IMR-90 (cell line): ENCODE measurements at regions not wholly inside any gene's neighbourhood (a gene's known extent, or its start where the extent isn't known, plus 50 kb on each side); places are given as distances from the start of the nearest gene placed in this dataset.

Experiments
- ATAC-seq: fragments of 200-7000 bp; cut with Tn5 transposase; 2 replicates; pipeline ENCODE4 v1.9.1; 2020; ENCODE audit warnings: low read depth, mild to moderate bottlenecking, moderate library complexity
- BruUV-seq: library from RNA; stranded (reverse); fragments of 400-500 nt; replicated peaks from 2 replicates; lab custom pipeline; 2021; lab: Mats Ljungman, UMichigan
- CTCF ChIA-PET: fragments of 300-600 bp; formaldehyde crosslinking; extraction: SDS; loops from one replicate; lab custom pipeline; 2021; ENCODE audit warnings: antibody characterized with exemption; lab: Yijun Ruan, JAX
- POLR2A ChIA-PET: fragments of 300-600 bp; sonication (Branson Sonifier 250); formaldehyde crosslinking; loops from one replicate; lab custom pipeline; 2022; ENCODE audit warnings: antibody characterized with exemption; ENCODE audit not compliant: unreplicated experiment; lab: Charles Lee
- DNase-seq: peaks from one replicate; pipeline ENCODE4 v3.0.0; 2013
- H2AFZ ChIP-seq: replicated peaks from 2 replicates; pipeline ENCODE3; 2013; ENCODE audit warnings: low read length, mild to moderate bottlenecking; ENCODE audit not compliant: poor library complexity
- H2AK5ac ChIP-seq: 2 replicates; pipeline ENCODE4 v1.6.1; 2013; ENCODE audit warnings: low read depth, low read length, inconsistent platforms
- H2AK9ac ChIP-seq: replicated peaks from 2 replicates; pipeline ENCODE3; 2013; ENCODE audit warnings: mild to moderate bottlenecking, low read depth, low read length, moderate library complexity; ENCODE audit not compliant: poor library complexity
- H2BK120ac ChIP-seq: 2 replicates; pipeline ENCODE4 v1.6.1; 2013; ENCODE audit warnings: low read depth, low read length, inconsistent platforms
- H2BK15ac ChIP-seq: 3 replicates; pipeline ENCODE4 v1.6.1; 2013; ENCODE audit warnings: low read depth, low read length, inconsistent platforms
- H2BK20ac ChIP-seq: 2 replicates; pipeline ENCODE4 v1.6.1; 2013; ENCODE audit warnings: low read depth, mild to moderate bottlenecking, inconsistent platforms, low read length, moderate library complexity
- H2BK5ac ChIP-seq: 2 replicates; pipeline ENCODE4 v1.6.1; 2013; ENCODE audit warnings: mild to moderate bottlenecking, low read depth, low read length, inconsistent platforms; ENCODE audit not compliant: poor library complexity, severe bottlenecking
- H3K14ac ChIP-seq: replicated peaks from 2 replicates; pipeline ENCODE4 v1.6.1; 2013; ENCODE audit warnings: low read depth, low read length, inconsistent platforms
- H3K18ac ChIP-seq: 2 replicates; pipeline ENCODE4 v1.6.1; 2013; ENCODE audit warnings: low read depth, low read length, control low read depth
- H3K23ac ChIP-seq: 2 replicates; pipeline ENCODE4 v1.6.1; 2013; ENCODE audit warnings: low read depth, low read length, inconsistent platforms
- H3K27ac ChIP-seq: 2 replicates; pipeline ENCODE4 v1.5.1; 2013; ENCODE audit warnings: mild to moderate bottlenecking, control low read depth, low read length; ENCODE audit not compliant: insufficient read depth
- H3K27me3 ChIP-seq: 2 replicates; pipeline ENCODE4 v1.6.1; 2013; ENCODE audit warnings: low read length; ENCODE audit not compliant: control insufficient read depth, insufficient read depth
- H3K36me3 ChIP-seq: 2 replicates; pipeline ENCODE4 v1.6.1; 2013; ENCODE audit warnings: low read length, mixed read lengths; ENCODE audit not compliant: control insufficient read depth, insufficient read depth
- H3K4ac ChIP-seq: 2 replicates; pipeline ENCODE4 v1.6.1; 2013; ENCODE audit warnings: low read depth, low read length, inconsistent platforms
- H3K4me1 ChIP-seq: 2 replicates; pipeline ENCODE4 v1.6.1; 2013; ENCODE audit warnings: low read length, mixed read lengths; ENCODE audit not compliant: control insufficient read depth, insufficient read depth
- H3K4me2 ChIP-seq: 2 replicates; pipeline ENCODE4 v1.6.1; 2013; ENCODE audit warnings: low read depth, mild to moderate bottlenecking, control low read depth, low read length, moderate library complexity
- H3K4me3 ChIP-seq: 2 replicates; pipeline ENCODE4 v1.5.1; 2013; ENCODE audit warnings: low read depth, mild to moderate bottlenecking, control low read depth, low read length, moderate library complexity; ENCODE audit not compliant: insufficient read depth
- H3K56ac ChIP-seq: 2 replicates; pipeline ENCODE4 v1.6.1; 2013; ENCODE audit warnings: low read length, inconsistent platforms; ENCODE audit not compliant: insufficient read depth; ENCODE audit errors: extremely low read depth
- H3K79me1 ChIP-seq, 2 experiments: 2 replicates each; pipeline ENCODE4 v1.6.1; 2013; ENCODE audit warnings: low read length in 2 of 2, inconsistent platforms in 1 of 2, low read depth in 1 of 2
- H3K9ac ChIP-seq: 2 replicates; pipeline ENCODE4 v1.6.1; 2013; ENCODE audit warnings: low read depth, low read length, control low read depth
- H3K9me1 ChIP-seq: 2 replicates; pipeline ENCODE4 v1.6.1; 2013; ENCODE audit warnings: low read length, inconsistent platforms; ENCODE audit not compliant: insufficient read depth
- H3K9me3 ChIP-seq: 2 replicates; pipeline ENCODE4 v1.6.1; 2013; ENCODE audit warnings: low read length; ENCODE audit not compliant: control insufficient read depth, insufficient read depth
- H4K20me1 ChIP-seq: 2 replicates; pipeline ENCODE4 v1.6.1; 2013; ENCODE audit warnings: low read length, inconsistent platforms; ENCODE audit not compliant: insufficient read depth
- H4K5ac ChIP-seq: 2 replicates; pipeline ENCODE4 v1.6.1; 2013; ENCODE audit warnings: mild to moderate bottlenecking, low read depth, low read length, control low read depth
- H4K8ac ChIP-seq, 2 experiments: 2 replicates each; pipeline ENCODE4 v1.6.1; 2013; ENCODE audit warnings: low read depth in 2 of 2, low read length in 2 of 2, control low read depth in 1 of 2, inconsistent platforms in 1 of 2
- H4K91ac ChIP-seq: 2 replicates; pipeline ENCODE4 v1.6.1; 2013; ENCODE audit warnings: low read depth, low read length, inconsistent platforms; ENCODE audit not compliant: insufficient read depth
- BHLHE40 ChIP-seq: fragments of 150-350 bp; IDR thresholded peaks from 2 replicates; pipeline ENCODE4 v1.6.1; 2016; ENCODE audit warnings: mild to moderate bottlenecking, low read depth, low read length
- CEBPB ChIP-seq: IDR thresholded peaks from 2 replicates; pipeline ENCODE4 v1.6.1; 2012; ENCODE audit warnings: low read depth, low read length, improper control_type of control experiment
- MAFK ChIP-seq: IDR thresholded peaks from 2 replicates; pipeline ENCODE4 v1.6.1; 2012; ENCODE audit warnings: low read depth, low read length, improper control_type of control experiment
- MAZ ChIP-seq: IDR thresholded peaks from 2 replicates; pipeline ENCODE4 v1.6.1; 2012; ENCODE audit warnings: low read depth, mild to moderate bottlenecking, low read length, improper control_type of control experiment, moderate library complexity, borderline replicate concordance
- MXI1 ChIP-seq: IDR thresholded peaks from 2 replicates; pipeline ENCODE4 v1.6.1; 2012; ENCODE audit warnings: low read depth, mild to moderate bottlenecking, low read length, moderate library complexity, borderline replicate concordance
- POLR2A ChIP-seq: IDR thresholded peaks from 2 replicates; pipeline ENCODE4 v1.6.1; 2012; ENCODE audit warnings: mild to moderate bottlenecking, low read depth, low read length
- WGBS, 2 experiments: methylation state at CpG; one replicate each; pipeline versions ENCODE4 v1.1.5 to v1.1.7; 2013; ENCODE audit warnings: missing lambda C conversion rate in 2 of 2; ENCODE audit not compliant: insufficient read length in 1 of 2; ENCODE audit errors: extremely low coverage in 2 of 2; 5-methylcytosine and 5-hydroxymethylcytosine counted together
- dilution Hi-C: fragments of 300-500 bp; cut with HindIII; formaldehyde crosslinking; loops from one replicate; pipeline ENCODE4 v1.14.3; 2018; ENCODE audit warnings: low sequenced_read_pairs; ENCODE audit not compliant: unreplicated experiment
- in situ Hi-C: fragments of 300-500 bp; cut with MboI; formaldehyde crosslinking; loops from 3 replicates; pipeline ENCODE4 v1.14.3; 2019; ENCODE audit warnings: low sequenced_read_pairs, inconsistent platforms, mixed read lengths
- intact Hi-C: fragments of 100-400 bp; cut with micrococcal nuclease; formaldehyde crosslinking; loops from 2 replicates; pipeline ENCODE4 v1.10.0; 2022
- TF ChIP-seq, protein P1 (sequence below): fragments of 150-350 bp; IDR thresholded peaks from 2 replicates; pipeline ENCODE4 v1.6.1; 2016; ENCODE audit warnings: low read depth, mild to moderate bottlenecking, low read length, moderate library complexity, borderline replicate concordance
- TF ChIP-seq, protein P2 (sequence below): conservative IDR thresholded peaks from 2 replicates; pipeline ENCODE4 v1.5.1; 2012; ENCODE audit warnings: mild to moderate bottlenecking, low read depth, low read length, improper control_type of control experiment

DNA sequence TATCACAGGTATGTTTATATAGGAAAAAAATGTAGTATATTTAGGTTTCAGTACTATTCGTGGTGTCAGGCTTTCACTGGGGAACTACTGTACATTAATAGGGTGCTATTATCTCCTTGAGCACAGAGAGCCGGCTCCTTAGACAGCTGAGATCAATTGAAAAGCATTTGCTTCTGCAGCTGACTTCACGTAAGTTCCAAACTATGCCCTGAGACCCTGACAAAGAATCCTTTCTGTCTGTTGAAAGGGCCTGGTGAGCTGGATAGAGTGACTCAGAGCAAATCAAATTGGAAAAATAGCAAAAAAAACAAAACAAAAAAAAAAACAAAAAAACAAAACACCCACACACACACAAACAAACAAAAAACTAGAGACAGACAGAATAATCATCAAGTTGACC, 652.0 kb downstream of the MTRR start:
- Histone ChIP-seq H3K18ac (no peak overlapping the region), H3K79me1 (no peaks in the 10 kb centered on the region), H2BK120ac (no peak overlapping the region), H3K4ac (no peak overlapping the region), H2AFZ (no peak overlapping the region), H3K27ac (no peak overlapping the region), H4K91ac (no peak overlapping the region), H4K20me1 (no peaks in the 10 kb centered on the region), H3K9me1 (no peaks in the 10 kb centered on the region), H3K9ac (no peak overlapping the region), H2BK15ac (no peak overlapping the region), H3K14ac (no peak overlapping the region), H3K27me3 (no peaks in the 10 kb centered on the region), H3K56ac (no peak overlapping the region), H2BK5ac (no peak overlapping the region), H3K23ac (no peak overlapping the region), H3K9me3 (no peaks in the 10 kb centered on the region), H2BK20ac (no peak overlapping the region), H3K4me3 (no peak overlapping the region), H3K4me1 (no peaks in the 10 kb centered on the region), H4K5ac (no peak overlapping the region), H2AK9ac (no peak overlapping the region), H3K4me2 (no peak overlapping the region), H3K36me3 (no peaks in the 10 kb centered on the region), H2AK5ac (no peak overlapping the region), H4K8ac (no peak overlapping the region)
- dilution Hi-C loops (no loop called here), intact Hi-C loops (no loop called here), in situ Hi-C loops (no loop called here)
- no peak for TF ChIP-seq MAZ
- TF ChIP-seq BHLHE40: no peak
- TF ChIP-seq, protein P1, sequence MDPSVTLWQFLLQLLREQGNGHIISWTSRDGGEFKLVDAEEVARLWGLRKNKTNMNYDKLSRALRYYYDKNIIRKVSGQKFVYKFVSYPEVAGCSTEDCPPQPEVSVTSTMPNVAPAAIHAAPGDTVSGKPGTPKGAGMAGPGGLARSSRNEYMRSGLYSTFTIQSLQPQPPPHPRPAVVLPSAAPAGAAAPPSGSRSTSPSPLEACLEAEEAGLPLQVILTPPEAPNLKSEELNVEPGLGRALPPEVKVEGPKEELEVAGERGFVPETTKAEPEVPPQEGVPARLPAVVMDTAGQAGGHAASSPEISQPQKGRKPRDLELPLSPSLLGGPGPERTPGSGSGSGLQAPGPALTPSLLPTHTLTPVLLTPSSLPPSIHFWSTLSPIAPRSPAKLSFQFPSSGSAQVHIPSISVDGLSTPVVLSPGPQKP: no peak
- TF ChIP-seq MXI1: no peak
- no peak for TF ChIP-seq MAFK
- TF ChIP-seq, protein P2, sequence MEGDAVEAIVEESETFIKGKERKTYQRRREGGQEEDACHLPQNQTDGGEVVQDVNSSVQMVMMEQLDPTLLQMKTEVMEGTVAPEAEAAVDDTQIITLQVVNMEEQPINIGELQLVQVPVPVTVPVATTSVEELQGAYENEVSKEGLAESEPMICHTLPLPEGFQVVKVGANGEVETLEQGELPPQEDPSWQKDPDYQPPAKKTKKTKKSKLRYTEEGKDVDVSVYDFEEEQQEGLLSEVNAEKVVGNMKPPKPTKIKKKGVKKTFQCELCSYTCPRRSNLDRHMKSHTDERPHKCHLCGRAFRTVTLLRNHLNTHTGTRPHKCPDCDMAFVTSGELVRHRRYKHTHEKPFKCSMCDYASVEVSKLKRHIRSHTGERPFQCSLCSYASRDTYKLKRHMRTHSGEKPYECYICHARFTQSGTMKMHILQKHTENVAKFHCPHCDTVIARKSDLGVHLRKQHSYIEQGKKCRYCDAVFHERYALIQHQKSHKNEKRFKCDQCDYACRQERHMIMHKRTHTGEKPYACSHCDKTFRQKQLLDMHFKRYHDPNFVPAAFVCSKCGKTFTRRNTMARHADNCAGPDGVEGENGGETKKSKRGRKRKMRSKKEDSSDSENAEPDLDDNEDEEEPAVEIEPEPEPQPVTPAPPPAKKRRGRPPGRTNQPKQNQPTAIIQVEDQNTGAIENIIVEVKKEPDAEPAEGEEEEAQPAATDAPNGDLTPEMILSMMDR: no peak
- no peak for TF ChIP-seq CEBPB
- TF ChIP-seq POLR2A: no peak
- ATAC-seq (no peak), DNase-seq (no peak)
- no CpG with 5 or more reads among the region's 3 CpGs for WGBS, 2 experiments
- no TSS peak for BruUV-seq
- CTCF ChIA-PET: no interaction called here
- POLR2A ChIA-PET: no interaction called here
